GM12864 (cell line): ENCODE measurements at regions not wholly inside any gene's neighbourhood (a gene's known extent, or its start where the extent isn't known, plus 50 kb on each side); places are given as distances from the start of the nearest gene placed in this dataset.

ENCODE experiments used
- DNase-seq: peaks from one replicate; pipeline ENCODE4 v3.0.0-alpha.2; 2011; ENCODE audit warnings: low read depth
- H3K4me3 ChIP-seq: 2 replicates; pipeline ENCODE4 v1.5.1; 2011; ENCODE audit warnings: mild to moderate bottlenecking, low read depth, low read length, control low read depth
- CTCF ChIP-seq: IDR thresholded peaks from 2 replicates; pipeline ENCODE4 v1.5.1; 2011; ENCODE audit warnings: low read depth, mild to moderate bottlenecking, moderate library complexity, low read length, control low read depth, inconsistent platforms; ENCODE audit errors: missing control alignments

GRCh38 chr2:228652366-228652765 lies 470.9 kb upstream of the SPHKAP start:
- TF ChIP-seq CTCF, result no peak
- H3K4me3 ChIP-seq, result no peak overlapping the region
- DNase-seq, result no peak

- no peak for TF ChIP-seq CTCF
- no peak overlapping the region for H3K4me3 ChIP-seq
- DNase-seq, result no peak
Measured at GRCh38 chr2:228649876-228650275, 468.4 kb upstream of the SPHKAP start.

GRCh38 chr2:228649447-228649846 lies 468.0 kb upstream of the SPHKAP start:
- no peak for DNase-seq
- TF ChIP-seq CTCF, result no peak
- H3K4me3 ChIP-seq, result no peak overlapping the region

- TF ChIP-seq CTCF, result no peak
- H3K4me3 ChIP-seq, result no peak overlapping the region
- DNase-seq, result no peak
Measured at GRCh38 chr2:228648541-228648940, 467.1 kb upstream of the SPHKAP start.

GRCh38 chr2:228646061-228646460 lies 464.6 kb upstream of the SPHKAP start:
- TF ChIP-seq CTCF, result no peak
- H3K4me3 ChIP-seq, result no peak overlapping the region
- no peak for DNase-seq

GRCh38 chr2:228644199-228644598 lies 462.7 kb upstream of the SPHKAP start:
- no peak for TF ChIP-seq CTCF
- no peak for DNase-seq
- no peak overlapping the region for H3K4me3 ChIP-seq

GRCh38 chr2:228642861-228643260 lies 461.4 kb upstream of the SPHKAP start:
- no peak for DNase-seq
- no peak overlapping the region for H3K4me3 ChIP-seq
- no peak for TF ChIP-seq CTCF
